WERI-Rb-1 (cell line): ENCODE measurements at regions not wholly inside any gene's neighbourhood (a gene's known extent, or its start where the extent isn't known, plus 50 kb on each side); places are given as distances from the start of the nearest gene placed in this dataset.

Experiments
- DNase-seq: peaks from one replicate; pipeline ENCODE4 v3.0.0-alpha.2; 2020
- H3K27ac ChIP-seq: fragments of 250-450 bp; sonication (Bioruptor Pico); 2 replicates; pipeline ENCODE4 v1.5.1; 2020; ENCODE audit warnings: mild to moderate bottlenecking, moderate library complexity
- H3K27me3 ChIP-seq: fragments of 250-450 bp; sonication (Bioruptor Pico); 2 replicates; pipeline ENCODE4 v1.5.1; 2021; ENCODE audit warnings: mild to moderate bottlenecking, low read depth, moderate library complexity; ENCODE audit not compliant: insufficient read depth, severe bottlenecking
- H3K36me3 ChIP-seq: fragments of 250-450 bp; sonication (Bioruptor Pico); 2 replicates; pipeline ENCODE4 v1.5.1; 2020; ENCODE audit warnings: mild to moderate bottlenecking, moderate library complexity
- H3K4me3 ChIP-seq: 2 replicates; pipeline ENCODE4 v1.5.1; 2011; ENCODE audit warnings: low read depth, mild to moderate bottlenecking, control low read depth, low read length
- H3K9me3 ChIP-seq: fragments of 250-450 bp; sonication (Bioruptor Pico); 2 replicates; pipeline ENCODE4 v1.5.1; 2021; ENCODE audit warnings: mild to moderate bottlenecking, moderate library complexity; ENCODE audit not compliant: severe bottlenecking
- CTCF ChIP-seq: IDR thresholded peaks from 2 replicates; pipeline ENCODE4 v1.5.1; 2011; ENCODE audit warnings: low read depth, mild to moderate bottlenecking, control low read depth, inconsistent platforms, low read length

DNA sequence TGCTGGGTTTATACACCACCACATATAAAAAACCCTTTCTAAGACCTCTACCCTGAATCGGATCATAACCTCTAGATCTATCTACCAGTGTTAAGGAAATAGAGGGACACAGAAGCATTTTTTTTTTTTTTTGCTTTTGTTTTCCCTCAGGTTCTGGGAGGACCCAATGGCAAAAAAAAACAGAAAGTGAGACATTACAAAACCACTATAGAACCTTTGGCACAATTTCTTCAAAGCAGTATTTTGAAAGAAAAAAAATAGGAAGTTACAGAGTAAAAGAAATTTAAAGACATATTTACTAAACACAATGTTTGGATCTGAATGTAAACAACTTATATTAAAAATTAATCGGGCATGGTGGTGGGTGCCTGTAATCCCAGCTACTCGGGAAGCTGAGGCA, 1258.7 kb upstream of the GJE1 start:
- H3K9me3 ChIP-seq = no peaks in the 10 kb centered on the region
- H3K36me3 ChIP-seq = no peaks in the 10 kb centered on the region
- H3K27ac ChIP-seq = no peak overlapping the region
- no peak for TF ChIP-seq CTCF
- no peak for DNase-seq
- H3K27me3 ChIP-seq = no peaks in the 10 kb centered on the region
- no peak overlapping the region for H3K4me3 ChIP-seq

DNA sequence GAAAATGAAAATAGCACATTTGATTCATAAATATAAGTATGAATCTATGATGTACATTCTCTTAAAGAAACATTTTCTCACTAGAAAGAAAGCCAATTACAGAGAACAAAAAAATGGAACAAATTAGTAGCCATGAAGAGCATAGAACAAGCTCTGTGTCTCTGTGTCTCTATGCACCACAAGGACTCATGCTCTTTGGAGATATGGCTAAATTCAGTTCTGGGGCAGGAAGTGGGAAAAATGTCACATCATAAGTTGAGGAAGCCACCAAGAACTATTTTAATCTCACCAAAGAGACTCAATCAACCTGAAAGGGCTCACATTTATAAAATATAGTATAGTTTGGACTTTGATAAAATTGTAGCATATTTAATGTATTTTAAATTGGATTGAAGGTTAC, 1259.8 kb upstream of the GJE1 start:
- no peaks in the 10 kb centered on the region for H3K27me3 ChIP-seq
- H3K27ac ChIP-seq = no peak overlapping the region
- no peaks in the 10 kb centered on the region for H3K9me3 ChIP-seq
- TF ChIP-seq CTCF = no peak
- no peak for DNase-seq
- no peaks in the 10 kb centered on the region for H3K36me3 ChIP-seq
- no peak overlapping the region for H3K4me3 ChIP-seq

GRCh38 chr6:140871911-140872310, 1260.8 kb upstream of the GJE1 start:
- no peak overlapping the region for H3K4me3 ChIP-seq
- H3K27ac ChIP-seq = no peak overlapping the region
- no peak for DNase-seq
- no peaks in the 10 kb centered on the region for H3K36me3 ChIP-seq
- H3K27me3 ChIP-seq = no peaks in the 10 kb centered on the region
- H3K9me3 ChIP-seq = no peaks in the 10 kb centered on the region
- TF ChIP-seq CTCF = no peak

DNA sequence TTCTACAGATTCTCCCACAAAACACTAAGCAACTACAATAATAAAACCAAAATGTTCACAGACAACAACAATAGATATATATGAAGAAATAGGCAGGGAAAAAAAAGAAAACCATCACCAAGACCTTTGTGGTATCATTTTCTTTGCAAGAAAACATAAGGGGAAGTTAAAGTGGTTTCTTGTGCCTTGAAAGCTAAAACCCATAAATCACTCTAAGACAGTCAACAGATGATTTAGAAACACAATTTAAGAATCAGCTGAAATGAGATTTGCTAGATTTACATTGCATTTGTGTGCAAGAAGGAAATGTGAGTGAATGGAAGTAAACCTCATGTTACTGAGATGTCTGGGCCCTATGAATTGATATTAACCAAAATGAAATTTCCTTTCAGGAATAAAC, 1265.4 kb upstream of the GJE1 start:
- Histone ChIP-seq H3K4me3 (no peak overlapping the region), H3K36me3 (no peaks in the 10 kb centered on the region), H3K27me3 (no peaks in the 10 kb centered on the region), H3K27ac (no peak overlapping the region), H3K9me3 (no peaks in the 10 kb centered on the region)
- DNase-seq = no peak
- no peak for TF ChIP-seq CTCF

DNA sequence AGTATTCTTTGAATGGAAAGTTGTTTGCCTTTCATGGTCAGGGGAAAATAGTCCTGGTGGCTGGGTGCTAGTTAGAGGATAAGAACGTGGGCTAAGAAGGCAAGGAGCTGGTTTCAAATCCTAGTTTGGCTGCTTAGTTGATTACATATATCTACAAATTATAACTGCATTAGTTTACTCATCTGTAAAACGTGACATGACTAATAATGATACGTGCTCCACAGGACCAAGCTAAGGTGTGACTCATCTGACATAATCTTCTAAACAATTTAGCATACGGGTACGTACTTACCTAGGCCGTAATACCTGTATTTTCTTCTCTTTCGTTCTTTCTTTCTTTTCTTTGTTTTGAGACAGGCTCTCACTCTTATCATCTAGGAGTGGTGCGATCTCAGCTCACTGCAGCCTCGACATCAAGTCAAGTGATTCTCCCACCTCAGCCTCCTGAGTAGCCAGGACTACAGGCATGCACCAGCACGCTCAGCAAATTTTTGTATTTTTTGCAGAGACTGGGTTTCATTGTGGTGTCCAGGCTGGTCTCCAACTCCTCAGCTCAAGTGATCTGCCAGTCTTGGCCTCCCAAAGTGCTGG, 1274.2 kb upstream of the GJE1 start:
- H3K4me3 ChIP-seq = no peak overlapping the region
- no peak for TF ChIP-seq CTCF
- H3K36me3 ChIP-seq = no peaks in the 10 kb centered on the region
- no peaks in the 10 kb centered on the region for H3K27me3 ChIP-seq
- H3K9me3 ChIP-seq = no peaks in the 10 kb centered on the region
- DNase-seq = no peak
- H3K27ac ChIP-seq = no peak overlapping the region

- Histone ChIP-seq H3K27ac (no peak overlapping the region), H3K9me3 (no peaks in the 10 kb centered on the region), H3K36me3 (no peaks in the 10 kb centered on the region), H3K27me3 (no peaks in the 10 kb centered on the region), H3K4me3 (no peak overlapping the region)
- no peak for TF ChIP-seq CTCF
- no peak for DNase-seq
Measured at GRCh38 chr6:140857739-140858380, 1274.9 kb upstream of the GJE1 start.
